GM12878 (cell line): ENCODE measurements at regions not wholly inside any gene's neighbourhood (a gene's known extent, or its start where the extent isn't known, plus 50 kb on each side); places are given as distances from the start of the nearest gene placed in this dataset.

ENCODE experiments used
- ATF7 ChIP-seq: fragments of 450-650 bp; IDR thresholded peaks from 2 replicates; pipeline ENCODE4 v1.6.1; 2016; ENCODE audit warnings: low read depth, mild to moderate bottlenecking
- BHLHE40 ChIP-seq, 2 experiments: fragments of 450-650 bp in 1 of 2; IDR thresholded peaks; 2 replicates each; pipeline ENCODE4 v1.6.1; 2011 to 2017; ENCODE audit warnings: low read depth in 2 of 2, borderline replicate concordance in 1 of 2, improper control_type of control experiment in 1 of 2, low read length in 1 of 2, mild to moderate bottlenecking in 1 of 2
- EP300 ChIP-seq, 2 experiments: fragments of 150-350 bp in 1 of 2; IDR thresholded peaks; 2 replicates each; pipeline ENCODE4 v1.6.1; 2011 to 2012; ENCODE audit warnings: low read depth in 2 of 2, low read length in 2 of 2, borderline replicate concordance in 1 of 2, improper control_type of control experiment in 1 of 2, inconsistent platforms in 1 of 2; ENCODE audit not compliant: control insufficient read depth in 1 of 2
- EZH2 ChIP-seq: IDR thresholded peaks from 2 replicates; pipeline ENCODE4 v1.6.1; 2012; ENCODE audit warnings: low read depth, mild to moderate bottlenecking, control low read depth, inconsistent platforms, low read length, borderline replicate concordance; ENCODE audit not compliant: control insufficient read depth
- HDAC2 ChIP-seq: fragments of 200-600 bp; sonication (generic); IDR thresholded peaks from 2 replicates; pipeline ENCODE4 v1.6.1; 2017
- IKZF1 ChIP-seq: fragments of 450-650 bp; conservative IDR thresholded peaks from 2 replicates; pipeline ENCODE4 v1.6.1; 2017; ENCODE audit warnings: antibody characterized with exemption, mild to moderate bottlenecking
- MEF2B ChIP-seq: fragments of 450-650 bp; IDR thresholded peaks from 2 replicates; pipeline ENCODE4 v1.6.1; 2018; ENCODE audit warnings: mild to moderate bottlenecking, moderate library complexity; ENCODE audit not compliant: partially characterized antibody, poor library complexity, severe bottlenecking
- NFYB ChIP-seq: IDR thresholded peaks from 2 replicates; pipeline ENCODE4 v1.6.1; 2011; ENCODE audit warnings: low read depth, mild to moderate bottlenecking, low read length, improper control_type of control experiment, moderate library complexity; ENCODE audit not compliant: insufficient read depth
- NR2F1 ChIP-seq: fragments of 450-650 bp; conservative IDR thresholded peaks from 2 replicates; pipeline ENCODE4 v1.6.1; 2017; ENCODE audit warnings: mild to moderate bottlenecking
- NRF1 ChIP-seq: conservative IDR thresholded peaks from 2 replicates; pipeline ENCODE4 v1.6.1; 2011; ENCODE audit warnings: mild to moderate bottlenecking, low read depth, low read length, improper control_type of control experiment
- PML ChIP-seq: IDR thresholded peaks from 2 replicates; pipeline ENCODE4 v1.6.1; 2012; ENCODE audit warnings: low read length, inconsistent platforms
- POLR2A ChIP-seq: IDR thresholded peaks from 2 replicates; pipeline ENCODE4 v1.6.1; 2011; ENCODE audit warnings: low read depth, mild to moderate bottlenecking, low read length
- POLR2AphosphoS5 ChIP-seq: IDR thresholded peaks from 2 replicates; pipeline ENCODE4 v1.6.1; 2011; ENCODE audit warnings: mild to moderate bottlenecking, low read length, inconsistent platforms
- POU2F2 ChIP-seq: IDR thresholded peaks from 3 replicates; pipeline ENCODE4 v1.6.1; 2011; ENCODE audit warnings: low read depth, mild to moderate bottlenecking, low read length, borderline replicate concordance
- RFX5 ChIP-seq: IDR thresholded peaks from 2 replicates; pipeline ENCODE4 v1.6.1; 2011; ENCODE audit warnings: low read depth, low read length, improper control_type of control experiment
- SIX5 ChIP-seq: IDR thresholded peaks from 2 replicates; pipeline ENCODE4 v1.6.1; 2011; ENCODE audit warnings: mild to moderate bottlenecking, low read depth, low read length, moderate library complexity; ENCODE audit not compliant: severe bottlenecking
- SREBF1 ChIP-seq: IDR thresholded peaks from 2 replicates; pipeline ENCODE4 v1.6.1; 2012; ENCODE audit warnings: mild to moderate bottlenecking, low read length
- STAT1 ChIP-seq: fragments of 450-650 bp; conservative IDR thresholded peaks from 2 replicates; pipeline ENCODE4 v1.6.1; 2014; ENCODE audit warnings: antibody characterized with exemption, mild to moderate bottlenecking
- SUPT20H ChIP-seq: IDR thresholded peaks from 2 replicates; pipeline ENCODE4 v1.6.1; 2011; ENCODE audit warnings: low read depth, mild to moderate bottlenecking, low read length, moderate library complexity, borderline replicate concordance; ENCODE audit not compliant: control insufficient read depth
- TBL1XR1 ChIP-seq: IDR thresholded peaks from 2 replicates; pipeline ENCODE4 v1.6.1; 2012; ENCODE audit warnings: low read depth, low read length, improper control_type of control experiment
- TCF12 ChIP-seq: IDR thresholded peaks from 2 replicates; pipeline ENCODE4 v1.6.1; 2011; ENCODE audit warnings: low read depth, mild to moderate bottlenecking, low read length
- ZNF384 ChIP-seq: IDR thresholded peaks from 2 replicates; pipeline ENCODE4 v1.6.1; 2012; ENCODE audit warnings: low read depth, mild to moderate bottlenecking, low read length, improper control_type of control experiment, borderline replicate concordance
- ZSCAN29 ChIP-seq: fragments of 450-650 bp; IDR thresholded peaks from 2 replicates; pipeline ENCODE4 v1.6.1; 2017; ENCODE audit warnings: mild to moderate bottlenecking, moderate library complexity
- ZZZ3 ChIP-seq: IDR thresholded peaks from 2 replicates; pipeline ENCODE4 v1.6.1; 2011; ENCODE audit warnings: low read depth; ENCODE audit not compliant: control insufficient read depth, insufficient read length
- TF ChIP-seq, protein P1 (sequence below): fragments of 450-650 bp; IDR thresholded peaks from 2 replicates; pipeline ENCODE4 v1.6.1; 2017; ENCODE audit warnings: antibody characterized with exemption, mild to moderate bottlenecking, moderate library complexity
- TF ChIP-seq, protein P2 (sequence below): IDR thresholded peaks from 2 replicates; pipeline ENCODE4 v1.6.1; 2011; ENCODE audit warnings: borderline replicate concordance, low read depth, mild to moderate bottlenecking, moderate library complexity, low read length; ENCODE audit not compliant: insufficient read depth, poor library complexity, severe bottlenecking
- TF ChIP-seq, protein P3 (sequence below): IDR thresholded peaks from 2 replicates; pipeline ENCODE4 v1.6.1; 2011; ENCODE audit warnings: borderline replicate concordance, low read depth, mild to moderate bottlenecking, moderate library complexity, mixed read lengths, low read length; ENCODE audit not compliant: insufficient read depth; ENCODE audit errors: extremely low read length

DNA sequence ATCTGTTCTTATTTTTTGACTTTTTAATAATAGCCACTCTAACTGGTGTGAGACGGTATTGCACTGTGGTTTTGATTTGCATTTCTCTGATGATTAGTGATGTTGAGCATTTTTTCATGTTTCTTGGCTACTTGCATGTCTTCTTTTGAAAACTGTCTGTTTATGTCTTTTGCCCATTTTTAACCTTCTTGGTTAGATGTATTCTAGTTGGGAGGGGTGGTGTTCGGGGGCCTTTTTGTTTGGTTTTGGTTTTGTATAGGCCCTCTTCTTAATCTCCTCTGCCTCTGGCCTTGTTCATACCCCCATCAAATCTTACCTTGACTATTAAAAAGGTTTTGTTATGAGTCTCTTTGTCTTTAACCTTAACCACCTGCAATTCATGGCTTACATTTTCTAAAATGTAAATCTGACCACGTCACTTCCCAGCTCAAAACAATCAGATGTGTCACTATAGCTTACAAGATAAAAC, 107.8 kb upstream of the NR4A3 start (continued):
- TF ChIP-seq, protein P1, sequence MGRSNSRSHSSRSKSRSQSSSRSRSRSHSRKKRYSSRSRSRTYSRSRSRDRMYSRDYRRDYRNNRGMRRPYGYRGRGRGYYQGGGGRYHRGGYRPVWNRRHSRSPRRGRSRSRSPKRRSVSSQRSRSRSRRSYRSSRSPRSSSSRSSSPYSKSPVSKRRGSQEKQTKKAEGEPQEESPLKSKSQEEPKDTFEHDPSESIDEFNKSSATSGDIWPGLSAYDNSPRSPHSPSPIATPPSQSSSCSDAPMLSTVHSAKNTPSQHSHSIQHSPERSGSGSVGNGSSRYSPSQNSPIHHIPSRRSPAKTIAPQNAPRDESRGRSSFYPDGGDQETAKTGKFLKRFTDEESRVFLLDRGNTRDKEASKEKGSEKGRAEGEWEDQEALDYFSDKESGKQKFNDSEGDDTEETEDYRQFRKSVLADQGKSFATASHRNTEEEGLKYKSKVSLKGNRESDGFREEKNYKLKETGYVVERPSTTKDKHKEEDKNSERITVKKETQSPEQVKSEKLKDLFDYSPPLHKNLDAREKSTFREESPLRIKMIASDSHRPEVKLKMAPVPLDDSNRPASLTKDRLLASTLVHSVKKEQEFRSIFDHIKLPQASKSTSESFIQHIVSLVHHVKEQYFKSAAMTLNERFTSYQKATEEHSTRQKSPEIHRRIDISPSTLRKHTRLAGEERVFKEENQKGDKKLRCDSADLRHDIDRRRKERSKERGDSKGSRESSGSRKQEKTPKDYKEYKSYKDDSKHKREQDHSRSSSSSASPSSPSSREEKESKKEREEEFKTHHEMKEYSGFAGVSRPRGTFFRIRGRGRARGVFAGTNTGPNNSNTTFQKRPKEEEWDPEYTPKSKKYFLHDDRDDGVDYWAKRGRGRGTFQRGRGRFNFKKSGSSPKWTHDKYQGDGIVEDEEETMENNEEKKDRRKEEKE = no peak
- TF ChIP-seq RFX5 = no peak
- TF ChIP-seq TBL1XR1 = no peak
- 0 out of 2 replicates have a peak, but pooled peaks have one; percentile 10 for TF ChIP-seq IKZF1
- no peak for TF ChIP-seq SIX5
- TF ChIP-seq SREBF1 = no peak
- TF ChIP-seq STAT1 = no peak
- no peak for TF ChIP-seq NFYB
- TF ChIP-seq MEF2B = peak; percentile 37
- TF ChIP-seq ZNF384 = peak; percentile 31; the same call in 1 of the 2 replicates
- TF ChIP-seq EP300 (IDR thresholded peaks at IDR 0.05; ENCODE audit: borderline replicate concordance in 1 of 2, control insufficient read depth in 1 of 2, low read depth in 2 of 2, low read length in 2 of 2) = peak in 1 of 2 experiments; percentile 45; a peak in 1 of 4 replicates
- TF ChIP-seq POLR2A = no peak
- no peak for TF ChIP-seq POLR2AphosphoS5
- no peak for TF ChIP-seq TCF12
- TF ChIP-seq NRF1 = no peak
- TF ChIP-seq PML = no peak
- no peak for TF ChIP-seq ZSCAN29
- no peak for TF ChIP-seq EZH2
- TF ChIP-seq SUPT20H = no peak
- TF ChIP-seq HDAC2 = no peak
- no peak for TF ChIP-seq ZZZ3
- TF ChIP-seq BHLHE40 (IDR thresholded peaks at IDR 0.05; ENCODE audit: borderline replicate concordance in 1 of 2, low read depth in 2 of 2, low read length in 1 of 2) = no peak
- peak; percentile 43; the same call in 1 of the 2 replicates for TF ChIP-seq NR2F1
- TF ChIP-seq, protein P2, sequence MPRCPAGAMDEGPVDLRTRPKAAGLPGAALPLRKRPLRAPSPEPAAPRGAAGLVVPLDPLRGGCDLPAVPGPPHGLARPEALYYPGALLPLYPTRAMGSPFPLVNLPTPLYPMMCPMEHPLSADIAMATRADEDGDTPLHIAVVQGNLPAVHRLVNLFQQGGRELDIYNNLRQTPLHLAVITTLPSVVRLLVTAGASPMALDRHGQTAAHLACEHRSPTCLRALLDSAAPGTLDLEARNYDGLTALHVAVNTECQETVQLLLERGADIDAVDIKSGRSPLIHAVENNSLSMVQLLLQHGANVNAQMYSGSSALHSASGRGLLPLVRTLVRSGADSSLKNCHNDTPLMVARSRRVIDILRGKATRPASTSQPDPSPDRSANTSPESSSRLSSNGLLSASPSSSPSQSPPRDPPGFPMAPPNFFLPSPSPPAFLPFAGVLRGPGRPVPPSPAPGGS = no peak
- TF ChIP-seq ATF7 = peak; percentile 64
- TF ChIP-seq, protein P3, sequence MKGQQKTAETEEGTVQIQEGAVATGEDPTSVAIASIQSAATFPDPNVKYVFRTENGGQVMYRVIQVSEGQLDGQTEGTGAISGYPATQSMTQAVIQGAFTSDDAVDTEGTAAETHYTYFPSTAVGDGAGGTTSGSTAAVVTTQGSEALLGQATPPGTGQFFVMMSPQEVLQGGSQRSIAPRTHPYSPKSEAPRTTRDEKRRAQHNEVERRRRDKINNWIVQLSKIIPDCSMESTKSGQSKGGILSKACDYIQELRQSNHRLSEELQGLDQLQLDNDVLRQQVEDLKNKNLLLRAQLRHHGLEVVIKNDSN = no peak
- TF ChIP-seq POU2F2 = peak; percentile 46; the same call in 1 of the 3 replicates
